ENCODE measurements at regions not wholly inside any gene's neighbourhood (a gene's known extent, or its start where the extent isn't known, plus 50 kb on each side); places are given as distances from the start of the nearest gene placed in this dataset.

- Histone ChIP-seq H3K27me3 (peaks cover 48% of the 10 kb centered on the region), H3K9me3 (no peaks in the 10 kb centered on the region), H3K36me3 (no peaks in the 10 kb centered on the region), H3K27ac (no peak overlapping the region), H3K4me1 (ENCODE audit: control insufficient read depth in 1 of 2, insufficient read depth in 1 of 2, low read depth in 1 of 2, low read length in 1 of 2) (no peaks in the 10 kb centered on the region), H3K4me3 (ENCODE audit: low read depth in 1 of 2, low read length in 1 of 2) (no peak overlapping the region)
- no peak for TF ChIP-seq CTCF (IDR thresholded peaks at IDR 0.05)
Observed at GRCh38 chr10:107913317-107914294, 749.1 kb upstream of the SORCS1 start.

DNA sequence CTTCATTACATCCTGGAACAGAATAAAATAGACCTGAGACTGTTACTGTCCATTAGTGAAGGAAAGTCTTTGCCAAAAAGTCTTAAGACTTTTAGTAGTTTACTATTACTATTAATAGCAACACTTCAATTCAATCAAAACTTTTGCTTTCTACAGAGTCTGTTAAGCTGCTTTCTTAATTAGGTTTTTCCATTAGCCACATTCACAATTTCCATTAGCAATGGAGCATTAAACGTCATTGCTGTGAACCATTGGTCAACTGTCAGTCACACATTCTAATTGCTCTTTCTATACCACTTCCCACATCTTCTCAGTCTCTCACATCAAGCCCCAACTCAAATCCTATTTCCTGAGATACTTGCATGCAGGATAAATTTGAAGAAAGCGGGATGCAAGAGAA, 736.6 kb upstream of the SORCS1 start:
- Histone ChIP-seq H3K36me3 (no peaks in the 10 kb centered on the region), H3K4me3 (ENCODE audit: low read depth in 1 of 2, low read length in 1 of 2) (no peak overlapping the region), H3K4me1 (ENCODE audit: control insufficient read depth in 1 of 2, insufficient read depth in 1 of 2, low read depth in 1 of 2, low read length in 1 of 2) (no peaks in the 10 kb centered on the region), H3K27me3 (no peaks in the 10 kb centered on the region), H3K27ac (no peak overlapping the region), H3K9me3 (no peaks in the 10 kb centered on the region)
- no peak for TF ChIP-seq CTCF (IDR thresholded peaks at IDR 0.05)

GRCh38 chr10:107900131-107900530, 735.6 kb upstream of the SORCS1 start:
- no peak overlapping the region for H3K27ac ChIP-seq
- no peaks in the 10 kb centered on the region for H3K36me3 ChIP-seq
- no peaks in the 10 kb centered on the region for H3K4me1 ChIP-seq (ENCODE audit: control insufficient read depth in 1 of 2, insufficient read depth in 1 of 2, low read depth in 1 of 2, low read length in 1 of 2)
- no peak overlapping the region for H3K4me3 ChIP-seq (ENCODE audit: low read depth in 1 of 2, low read length in 1 of 2)
- H3K9me3 ChIP-seq = no peaks in the 10 kb centered on the region
- no peak for TF ChIP-seq CTCF (IDR thresholded peaks at IDR 0.05)
- H3K27me3 ChIP-seq = no peaks in the 10 kb centered on the region

- TF ChIP-seq CTCF (IDR thresholded peaks at IDR 0.05) = no peak
- Histone ChIP-seq H3K4me1 (ENCODE audit: control insufficient read depth in 1 of 2, insufficient read depth in 1 of 2, low read depth in 1 of 2, low read length in 1 of 2) (no peaks in the 10 kb centered on the region), H3K36me3 (no peaks in the 10 kb centered on the region), H3K27me3 (no peaks in the 10 kb centered on the region), H3K27ac (no peak overlapping the region), H3K9me3 (no peaks in the 10 kb centered on the region), H3K4me3 (ENCODE audit: low read depth in 1 of 2, low read length in 1 of 2) (no peak overlapping the region)
Observed at GRCh38 chr10:107899502-107900062, 735.1 kb upstream of the SORCS1 start.

DNA sequence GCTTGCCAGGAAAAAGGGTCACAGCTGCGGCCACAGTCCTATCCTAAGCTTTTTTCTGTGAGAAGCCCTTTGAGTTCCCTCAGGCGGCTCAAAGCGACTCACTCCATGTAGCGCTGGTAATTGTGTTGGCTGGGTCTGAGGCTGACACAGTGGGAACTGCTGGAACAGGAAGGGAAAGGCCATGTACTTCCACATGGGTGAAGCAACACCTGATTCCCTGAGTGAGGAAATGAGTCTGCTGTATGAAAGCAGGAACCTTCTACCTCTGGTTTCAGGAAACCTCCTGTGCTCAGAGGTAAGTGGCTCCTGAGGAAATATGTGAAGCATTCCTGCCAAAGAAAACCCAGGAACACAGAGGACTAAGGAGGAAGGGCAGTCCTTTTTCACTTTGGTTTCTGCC, 734.6 kb upstream of the SORCS1 start:
- Histone ChIP-seq H3K4me3 (ENCODE audit: low read depth in 1 of 2, low read length in 1 of 2) (no peak overlapping the region), H3K4me1 (ENCODE audit: control insufficient read depth in 1 of 2, insufficient read depth in 1 of 2, low read depth in 1 of 2, low read length in 1 of 2) (no peaks in the 10 kb centered on the region), H3K27me3 (no peaks in the 10 kb centered on the region), H3K27ac (no peak overlapping the region), H3K36me3 (no peaks in the 10 kb centered on the region), H3K9me3 (no peaks in the 10 kb centered on the region)
- no peak for TF ChIP-seq CTCF (IDR thresholded peaks at IDR 0.05)
